ENCODE measurements at regions not wholly inside any gene's neighbourhood (a gene's known extent, or its start where the extent isn't known, plus 50 kb on each side); places are given as distances from the start of the nearest gene placed in this dataset.

DNA sequence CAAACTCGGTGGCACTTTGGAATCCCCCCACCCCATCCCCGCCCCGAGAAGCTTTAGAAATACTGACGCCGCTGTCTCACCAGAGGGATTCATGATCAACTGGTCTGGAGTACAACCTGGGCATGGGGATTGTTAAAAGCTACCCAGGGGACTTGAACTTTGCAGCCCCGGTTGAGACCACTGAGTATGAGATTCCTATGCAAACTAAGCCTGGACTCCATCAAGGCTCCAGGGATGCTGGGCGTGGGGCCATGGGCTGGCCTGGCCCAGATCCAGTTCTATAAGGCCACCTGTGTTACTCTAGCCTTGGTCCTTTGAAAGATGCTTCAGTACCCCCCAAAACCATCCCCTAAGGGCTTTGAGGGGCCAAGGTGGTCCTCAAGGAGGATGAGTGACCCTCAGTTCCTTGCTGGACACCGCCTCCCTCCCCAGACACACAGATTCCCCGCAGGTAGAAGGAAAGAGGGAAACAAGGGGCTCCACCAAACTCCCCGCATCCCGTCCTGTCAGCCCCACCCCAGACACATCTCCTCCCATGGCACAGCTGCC, 68.5 kb downstream of the MRPL36 start:
- H2AFZ ChIP-seq (ENCODE audit: low read length): no peak overlapping the region
- H3K9ac ChIP-seq (ENCODE audit: low read depth, low read length, poor library complexity, severe bottlenecking): no peak overlapping the region
- no peaks in the 10 kb centered on the region for H3K9me3 ChIP-seq (ENCODE audit: insufficient read depth, low read depth, low read length)
- no peaks in the 10 kb centered on the region for H4K20me1 ChIP-seq (ENCODE audit: insufficient read depth, low read length, poor library complexity, severe bottlenecking)
- H3K36me3 ChIP-seq (ENCODE audit: insufficient read depth, low read length): no peaks in the 10 kb centered on the region
- TF ChIP-seq EZH2phosphoT487 (IDR thresholded peaks at IDR 0.05; ENCODE audit: borderline replicate concordance): no peak
- TF ChIP-seq, protein P1, sequence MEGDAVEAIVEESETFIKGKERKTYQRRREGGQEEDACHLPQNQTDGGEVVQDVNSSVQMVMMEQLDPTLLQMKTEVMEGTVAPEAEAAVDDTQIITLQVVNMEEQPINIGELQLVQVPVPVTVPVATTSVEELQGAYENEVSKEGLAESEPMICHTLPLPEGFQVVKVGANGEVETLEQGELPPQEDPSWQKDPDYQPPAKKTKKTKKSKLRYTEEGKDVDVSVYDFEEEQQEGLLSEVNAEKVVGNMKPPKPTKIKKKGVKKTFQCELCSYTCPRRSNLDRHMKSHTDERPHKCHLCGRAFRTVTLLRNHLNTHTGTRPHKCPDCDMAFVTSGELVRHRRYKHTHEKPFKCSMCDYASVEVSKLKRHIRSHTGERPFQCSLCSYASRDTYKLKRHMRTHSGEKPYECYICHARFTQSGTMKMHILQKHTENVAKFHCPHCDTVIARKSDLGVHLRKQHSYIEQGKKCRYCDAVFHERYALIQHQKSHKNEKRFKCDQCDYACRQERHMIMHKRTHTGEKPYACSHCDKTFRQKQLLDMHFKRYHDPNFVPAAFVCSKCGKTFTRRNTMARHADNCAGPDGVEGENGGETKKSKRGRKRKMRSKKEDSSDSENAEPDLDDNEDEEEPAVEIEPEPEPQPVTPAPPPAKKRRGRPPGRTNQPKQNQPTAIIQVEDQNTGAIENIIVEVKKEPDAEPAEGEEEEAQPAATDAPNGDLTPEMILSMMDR (conservative IDR thresholded peaks at IDR 0.05; ENCODE audit: low read length): no peak
- no peaks in the 10 kb centered on the region for H3K9me2 ChIP-seq (replicated peaks; ENCODE audit: low read depth, low read length)
- no peak overlapping the region for H3K4me2 ChIP-seq (ENCODE audit: low read depth, low read length, poor library complexity, severe bottlenecking)
- no peaks in the 10 kb centered on the region for H3K27me3 ChIP-seq (ENCODE audit: insufficient read depth, low read length, poor library complexity, severe bottlenecking)
- H3K4me3 ChIP-seq (ENCODE audit: low read length, poor library complexity, severe bottlenecking): no peak overlapping the region
- H3K79me2 ChIP-seq (ENCODE audit: insufficient read depth, low read length): no peaks in the 10 kb centered on the region
- no peaks in the 10 kb centered on the region for H3F3A ChIP-seq (ENCODE audit: low read depth)
- H3K4me1 ChIP-seq (ENCODE audit: insufficient read depth, low read length, poor library complexity, severe bottlenecking): no peaks in the 10 kb centered on the region

DNA sequence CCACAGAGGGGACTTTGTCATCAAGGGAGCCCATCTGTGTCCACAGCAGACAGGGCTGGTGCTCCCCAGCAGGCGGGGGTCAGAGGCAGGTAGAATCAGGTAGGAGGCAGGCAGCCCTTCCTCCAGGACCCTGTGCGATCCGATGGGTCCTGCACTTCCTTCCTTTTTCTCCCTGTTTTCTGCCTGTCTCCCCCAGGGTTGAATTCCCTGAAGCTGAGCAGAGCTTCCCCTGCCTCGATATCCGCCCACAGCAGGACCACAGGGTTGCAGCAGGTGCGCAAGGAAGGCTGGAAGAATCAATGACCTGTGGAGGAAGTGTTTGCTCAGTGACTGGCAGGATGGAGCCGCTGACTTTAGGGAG, 69.2 kb downstream of the MRPL36 start:
- Histone ChIP-seq H3K36me3 (ENCODE audit: insufficient read depth, low read length) (no peaks in the 10 kb centered on the region), H3K9me3 (ENCODE audit: insufficient read depth, low read depth, low read length) (no peaks in the 10 kb centered on the region), H3K9me2 (replicated peaks; ENCODE audit: low read depth, low read length) (no peaks in the 10 kb centered on the region), H3K4me3 (ENCODE audit: low read length, poor library complexity, severe bottlenecking) (no peak overlapping the region), H3K4me2 (ENCODE audit: low read depth, low read length, poor library complexity, severe bottlenecking) (no peak overlapping the region), H3K27me3 (ENCODE audit: insufficient read depth, low read length, poor library complexity, severe bottlenecking) (no peaks in the 10 kb centered on the region), H4K20me1 (ENCODE audit: insufficient read depth, low read length, poor library complexity, severe bottlenecking) (no peaks in the 10 kb centered on the region), H2AFZ (ENCODE audit: low read length) (no peak overlapping the region), H3K9ac (ENCODE audit: low read depth, low read length, poor library complexity, severe bottlenecking) (no peak overlapping the region), H3K4me1 (ENCODE audit: insufficient read depth, low read length, poor library complexity, severe bottlenecking) (no peaks in the 10 kb centered on the region), H3F3A (ENCODE audit: low read depth) (no peaks in the 10 kb centered on the region), H3K79me2 (ENCODE audit: insufficient read depth, low read length) (no peaks in the 10 kb centered on the region)
- TF ChIP-seq, protein P1 (conservative IDR thresholded peaks at IDR 0.05; ENCODE audit: low read length): no peak
- TF ChIP-seq EZH2phosphoT487 (IDR thresholded peaks at IDR 0.05; ENCODE audit: borderline replicate concordance): no peak

DNA sequence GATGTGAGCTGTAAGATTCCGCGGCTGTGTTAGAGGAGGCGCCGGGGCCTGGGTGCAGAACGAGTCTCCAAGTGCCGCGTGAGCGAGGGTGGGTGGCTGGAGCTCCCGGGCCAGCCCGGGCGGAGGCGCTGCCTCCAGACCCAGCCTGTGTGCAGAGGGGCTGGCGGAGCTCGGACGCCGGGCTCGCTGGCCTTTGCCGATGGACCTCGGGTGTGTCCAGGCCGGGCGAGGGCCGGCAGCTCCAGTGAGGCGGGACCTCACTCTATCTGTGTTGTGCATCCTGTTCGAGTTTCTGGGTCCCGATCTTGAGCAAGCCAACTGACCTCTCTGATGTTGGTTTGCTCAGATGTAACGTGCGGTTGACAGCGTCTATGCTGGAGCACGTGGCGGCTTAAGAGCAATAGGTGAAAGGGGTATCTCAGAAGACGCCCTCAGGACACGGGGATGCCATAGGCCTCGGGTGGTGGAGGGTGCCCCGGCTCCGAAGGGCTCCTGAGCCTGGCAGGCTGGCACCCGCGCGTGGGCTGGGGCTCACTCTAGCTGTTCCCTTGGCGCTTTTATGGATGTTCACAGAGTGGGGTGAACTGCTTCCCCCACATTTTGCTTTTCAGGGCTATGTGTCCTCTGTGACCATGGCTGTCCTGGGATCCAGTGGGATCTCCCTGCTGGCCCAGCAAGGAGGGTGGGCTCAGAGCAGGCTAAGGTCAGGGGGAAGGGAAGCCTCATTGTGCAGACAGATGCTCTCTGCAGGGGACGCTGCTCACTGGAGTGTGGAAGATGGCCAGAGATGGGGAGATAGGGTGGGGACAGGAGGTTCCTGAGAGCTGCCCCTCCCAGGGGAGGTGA, 69.8 kb downstream of the MRPL36 start:
- H3K9me3 ChIP-seq (ENCODE audit: insufficient read depth, low read depth, low read length): no peaks in the 10 kb centered on the region
- H3K36me3 ChIP-seq (ENCODE audit: insufficient read depth, low read length): no peaks in the 10 kb centered on the region
- TF ChIP-seq, protein P1 (conservative IDR thresholded peaks at IDR 0.05; ENCODE audit: low read length): no peak
- no peak for TF ChIP-seq EZH2phosphoT487 (IDR thresholded peaks at IDR 0.05; ENCODE audit: borderline replicate concordance)
- H3K79me2 ChIP-seq (ENCODE audit: insufficient read depth, low read length): no peaks in the 10 kb centered on the region
- H3K9me2 ChIP-seq (replicated peaks; ENCODE audit: low read depth, low read length): no peaks in the 10 kb centered on the region
- H3K4me1 ChIP-seq (ENCODE audit: insufficient read depth, low read length, poor library complexity, severe bottlenecking): no peaks in the 10 kb centered on the region
- no peak overlapping the region for H2AFZ ChIP-seq (ENCODE audit: low read length)
- H3K4me2 ChIP-seq (ENCODE audit: low read depth, low read length, poor library complexity, severe bottlenecking): no peak overlapping the region
- no peaks in the 10 kb centered on the region for H3K27me3 ChIP-seq (ENCODE audit: insufficient read depth, low read length, poor library complexity, severe bottlenecking)
- H3F3A ChIP-seq (ENCODE audit: low read depth): no peaks in the 10 kb centered on the region
- no peak overlapping the region for H3K4me3 ChIP-seq (ENCODE audit: low read length, poor library complexity, severe bottlenecking)
- H3K9ac ChIP-seq (ENCODE audit: low read depth, low read length, poor library complexity, severe bottlenecking): no peak overlapping the region
- no peaks in the 10 kb centered on the region for H4K20me1 ChIP-seq (ENCODE audit: insufficient read depth, low read length, poor library complexity, severe bottlenecking)
